ENCODE measurements at regions not wholly inside any gene's neighbourhood (a gene's known extent, or its start where the extent isn't known, plus 50 kb on each side); places are given as distances from the start of the nearest gene placed in this dataset.
"Not testable (repeated sequence)": the region's sequence is repeated elsewhere in the genome, so short reads cannot be mapped to it uniquely, and the experiment has no call there.

DNA sequence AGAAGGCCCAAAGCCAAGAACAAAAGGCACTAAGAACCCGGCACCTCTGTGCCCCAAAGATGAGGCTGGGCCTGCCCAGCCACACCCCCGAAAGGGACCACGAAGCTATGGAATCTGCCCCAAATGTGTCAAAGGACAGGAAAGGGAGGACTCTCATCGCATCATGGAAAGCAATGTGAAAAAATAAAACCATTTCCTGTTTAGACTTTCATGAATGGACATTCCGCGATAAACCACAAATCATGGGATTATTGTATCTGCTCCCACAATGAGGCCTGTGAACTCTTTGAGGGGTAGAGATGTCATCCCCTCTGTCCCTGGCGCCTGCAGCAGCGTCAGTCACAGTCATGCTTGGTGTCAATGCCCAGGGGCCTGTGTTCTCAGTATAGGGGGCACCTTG is 135.0 kb downstream of the COPRS start:
- H3K4me2 ChIP-seq (ENCODE audit: low read length) = no peak overlapping the region
- no peaks in the 10 kb centered on the region for H3K27me3 ChIP-seq (ENCODE audit: control insufficient read depth, insufficient read depth, low read length)
- no peaks in the 10 kb centered on the region for H3K36me3 ChIP-seq (ENCODE audit: control insufficient read depth, insufficient read depth, low read length)
- H3K27ac ChIP-seq = peak overlapping the region; percentile 29
- no peak overlapping the region for H3K9ac ChIP-seq
- H3K4me3 ChIP-seq (ENCODE audit: low read depth, low read length) = no peak overlapping the region
- no peaks in the 10 kb centered on the region for H3K4me1 ChIP-seq
- no peaks in the 10 kb centered on the region for H3K9me3 ChIP-seq (ENCODE audit: control insufficient read depth, low read length)
- H2AFZ ChIP-seq = no peak overlapping the region
- TF ChIP-seq, protein P1, sequence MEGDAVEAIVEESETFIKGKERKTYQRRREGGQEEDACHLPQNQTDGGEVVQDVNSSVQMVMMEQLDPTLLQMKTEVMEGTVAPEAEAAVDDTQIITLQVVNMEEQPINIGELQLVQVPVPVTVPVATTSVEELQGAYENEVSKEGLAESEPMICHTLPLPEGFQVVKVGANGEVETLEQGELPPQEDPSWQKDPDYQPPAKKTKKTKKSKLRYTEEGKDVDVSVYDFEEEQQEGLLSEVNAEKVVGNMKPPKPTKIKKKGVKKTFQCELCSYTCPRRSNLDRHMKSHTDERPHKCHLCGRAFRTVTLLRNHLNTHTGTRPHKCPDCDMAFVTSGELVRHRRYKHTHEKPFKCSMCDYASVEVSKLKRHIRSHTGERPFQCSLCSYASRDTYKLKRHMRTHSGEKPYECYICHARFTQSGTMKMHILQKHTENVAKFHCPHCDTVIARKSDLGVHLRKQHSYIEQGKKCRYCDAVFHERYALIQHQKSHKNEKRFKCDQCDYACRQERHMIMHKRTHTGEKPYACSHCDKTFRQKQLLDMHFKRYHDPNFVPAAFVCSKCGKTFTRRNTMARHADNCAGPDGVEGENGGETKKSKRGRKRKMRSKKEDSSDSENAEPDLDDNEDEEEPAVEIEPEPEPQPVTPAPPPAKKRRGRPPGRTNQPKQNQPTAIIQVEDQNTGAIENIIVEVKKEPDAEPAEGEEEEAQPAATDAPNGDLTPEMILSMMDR (IDR thresholded peaks at IDR 0.05) = no peak
- H3K79me2 ChIP-seq = no peaks in the 10 kb centered on the region

DNA sequence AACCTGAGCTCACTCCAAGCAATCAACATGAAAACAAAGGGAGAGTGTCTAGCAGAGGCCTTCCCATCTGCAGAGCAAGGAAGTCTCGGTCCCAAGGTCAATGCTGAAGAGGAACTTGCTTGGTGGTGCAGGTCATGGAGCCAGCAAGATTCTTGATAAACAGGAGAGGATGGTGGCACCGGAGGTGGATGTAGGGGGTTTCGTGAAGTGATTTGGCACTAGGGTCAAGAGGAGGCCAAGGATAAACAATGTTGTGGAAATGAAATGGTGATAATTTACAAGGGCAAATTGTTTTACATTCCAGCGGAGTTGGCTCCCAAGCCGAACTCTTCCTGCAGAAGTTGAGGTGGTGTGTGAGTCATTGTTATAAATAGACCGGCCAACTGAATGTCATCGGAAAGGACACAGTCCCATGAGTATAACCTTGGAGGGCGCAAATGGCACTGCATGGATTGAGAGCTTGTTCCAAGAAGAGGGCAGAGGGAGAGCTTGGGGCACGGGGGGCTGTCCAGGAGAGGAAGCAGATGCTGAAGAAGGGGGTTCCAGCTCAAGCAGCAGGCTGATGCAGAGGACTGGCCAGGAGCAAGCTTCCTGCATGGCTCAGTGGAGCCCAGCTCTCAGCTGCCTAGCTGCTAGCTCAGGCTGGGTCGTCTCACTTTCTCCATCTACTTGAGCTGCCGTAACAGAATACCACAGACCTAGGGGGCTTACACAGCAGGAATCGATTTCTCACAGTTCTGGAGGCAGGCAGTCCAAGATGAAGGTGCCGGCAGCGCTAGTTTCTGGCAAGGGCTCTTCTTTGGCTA is 136.6 kb downstream of the COPRS start:
- Histone ChIP-seq H3K4me1 (no peaks in the 10 kb centered on the region), H3K9me3 (ENCODE audit: control insufficient read depth, low read length) (no peaks in the 10 kb centered on the region), H3K9ac (no peak overlapping the region), H3K4me2 (ENCODE audit: low read length) (no peak overlapping the region), H3K27me3 (ENCODE audit: control insufficient read depth, insufficient read depth, low read length) (no peaks in the 10 kb centered on the region), H3K36me3 (ENCODE audit: control insufficient read depth, insufficient read depth, low read length) (no peaks in the 10 kb centered on the region), H3K27ac (no peak overlapping the region), H3K79me2 (no peaks in the 10 kb centered on the region), H3K4me3 (ENCODE audit: low read depth, low read length) (no peak overlapping the region), H2AFZ (no peak overlapping the region)
- TF ChIP-seq, protein P1 (IDR thresholded peaks at IDR 0.05) = no peak

DNA sequence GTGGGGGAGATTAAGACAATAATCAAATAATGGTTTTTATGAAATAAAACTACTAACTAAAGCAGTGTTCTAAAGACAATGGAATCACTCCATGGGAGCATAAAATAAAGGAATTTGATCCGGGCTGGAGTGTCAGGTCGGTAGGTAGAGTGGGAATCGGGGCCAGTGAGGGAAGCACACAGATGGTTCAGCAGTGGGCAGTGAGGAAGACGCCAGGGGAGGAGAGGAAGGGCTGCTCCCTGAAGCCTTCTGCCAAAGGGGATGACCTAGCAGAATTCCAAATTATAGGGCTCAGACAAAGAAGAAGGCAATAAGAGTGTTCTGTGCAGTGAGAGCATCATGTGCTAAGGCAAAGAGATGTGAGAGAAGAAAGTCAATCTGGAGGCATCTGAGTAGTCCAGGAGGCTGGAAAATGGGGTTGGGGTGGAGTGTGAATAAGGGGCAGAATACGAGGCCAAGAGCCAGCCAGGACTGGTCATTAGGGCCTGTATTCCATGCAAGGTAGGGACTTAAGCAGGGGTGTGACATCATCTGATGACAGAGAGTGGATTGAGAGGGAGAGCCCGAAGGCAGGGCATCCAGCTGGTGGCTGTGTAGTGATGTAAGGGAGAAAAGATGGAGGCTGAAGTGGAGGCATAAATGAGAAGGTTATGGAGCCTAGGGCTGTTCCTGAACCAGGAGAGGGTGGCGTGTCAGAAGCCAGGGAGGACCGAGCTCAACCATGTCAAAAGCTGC is 137.6 kb downstream of the COPRS start:
- no peak overlapping the region for H3K27ac ChIP-seq
- no peak overlapping the region for H2AFZ ChIP-seq
- no peaks in the 10 kb centered on the region for H3K9me3 ChIP-seq (ENCODE audit: control insufficient read depth, low read length)
- H3K36me3 ChIP-seq (ENCODE audit: control insufficient read depth, insufficient read depth, low read length) = no peaks in the 10 kb centered on the region
- no peak overlapping the region for H3K9ac ChIP-seq
- no peaks in the 10 kb centered on the region for H3K79me2 ChIP-seq
- H3K4me3 ChIP-seq (ENCODE audit: low read depth, low read length) = no peak overlapping the region
- no peaks in the 10 kb centered on the region for H3K27me3 ChIP-seq (ENCODE audit: control insufficient read depth, insufficient read depth, low read length)
- TF ChIP-seq, protein P1 (IDR thresholded peaks at IDR 0.05) = no peak
- no peaks in the 10 kb centered on the region for H3K4me1 ChIP-seq
- H3K4me2 ChIP-seq (ENCODE audit: low read length) = no peak overlapping the region

DNA sequence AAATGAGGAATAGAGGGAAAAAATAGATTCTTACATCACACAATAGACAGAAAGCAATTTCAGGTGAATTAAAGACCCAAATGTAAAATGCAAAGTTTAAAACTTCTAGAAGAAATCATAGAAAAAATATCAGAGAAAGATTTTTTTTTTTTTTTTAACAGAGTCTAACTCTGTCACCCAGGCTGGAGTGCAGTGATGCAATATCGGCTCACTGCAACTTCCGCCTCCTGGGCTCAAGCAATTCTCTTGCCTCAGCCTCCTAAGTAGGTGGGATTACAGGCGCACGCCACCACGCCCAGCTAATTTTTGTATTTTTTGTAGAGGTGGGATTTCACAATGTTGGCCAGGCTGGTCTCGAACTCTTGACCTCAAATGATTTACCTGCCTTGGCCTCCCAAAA is 141.8 kb downstream of the COPRS start:
- not testable (repeated sequence) for H3K79me2 ChIP-seq; H3K4me2 ChIP-seq (ENCODE audit: low read length); H3K9me3 ChIP-seq (ENCODE audit: control insufficient read depth, low read length); H3K9ac ChIP-seq; H3K4me3 ChIP-seq (ENCODE audit: low read depth, low read length); H3K36me3 ChIP-seq (ENCODE audit: control insufficient read depth, insufficient read depth, low read length); H3K4me1 ChIP-seq; H3K27ac ChIP-seq; H3K27me3 ChIP-seq (ENCODE audit: control insufficient read depth, insufficient read depth, low read length); H2AFZ ChIP-seq

DNA sequence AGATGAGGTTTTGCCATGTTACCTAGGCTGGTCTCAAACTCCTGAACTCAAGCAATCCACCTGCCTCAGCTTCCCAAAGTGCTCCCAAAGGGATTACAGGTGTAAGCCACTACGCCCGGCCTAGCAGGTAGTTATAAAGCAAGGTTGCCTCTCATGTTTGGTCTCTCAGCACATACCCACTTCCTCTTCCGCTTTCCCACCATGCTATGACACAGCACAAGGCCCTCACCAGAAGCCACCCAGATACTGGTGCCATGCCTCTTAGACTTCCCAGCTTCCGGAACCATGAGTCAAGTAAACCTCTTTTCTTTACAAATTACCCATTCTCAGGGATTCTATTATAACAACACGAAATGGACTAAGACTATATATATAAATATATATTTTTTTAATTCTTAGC is 143.6 kb downstream of the COPRS start:
- Histone ChIP-seq H3K9me3 (ENCODE audit: control insufficient read depth, low read length) (no peaks in the 10 kb centered on the region), H3K36me3 (ENCODE audit: control insufficient read depth, insufficient read depth, low read length) (no peaks in the 10 kb centered on the region), H3K9ac (no peak overlapping the region), H3K79me2 (no peaks in the 10 kb centered on the region), H3K4me3 (ENCODE audit: low read depth, low read length) (no peak overlapping the region), H2AFZ (no peak overlapping the region), H3K27ac (no peak overlapping the region), H3K27me3 (ENCODE audit: control insufficient read depth, insufficient read depth, low read length) (no peaks in the 10 kb centered on the region), H3K4me2 (ENCODE audit: low read length) (no peak overlapping the region), H3K4me1 (no peaks in the 10 kb centered on the region)
- TF ChIP-seq, protein P1 (IDR thresholded peaks at IDR 0.05) = no peak

Measured in parathyroid adenoma (tissue), 2 donors.